HCT116 (cell line): ENCODE measurements at regions not wholly inside any gene's neighbourhood (a gene's known extent, or its start where the extent isn't known, plus 50 kb on each side); places are given as distances from the start of the nearest gene placed in this dataset.

Experiments
- ATAC-seq: fragments of 200-7000 bp; cut with Tn5 transposase; 2 replicates; pipeline ENCODE4 v1.9.1; 2020; ENCODE audit warnings: mild to moderate bottlenecking, moderate library complexity
- BruUV-seq: library from RNA; stranded (reverse); fragments of 400-500 nt; replicated peaks from 2 replicates; lab custom pipeline; 2021; lab: Mats Ljungman, UMichigan
- CTCF ChIA-PET: fragments of 300-600 bp; sonication (Branson Sonifier 250); formaldehyde crosslinking; loops from one replicate; lab custom pipeline; 2021; ENCODE audit warnings: antibody characterized with exemption; lab: Charles Lee
- POLR2A ChIA-PET: fragments of 300-600, 350-600 bp; sonication (Branson Sonifier 250); formaldehyde crosslinking; loops from one replicate; lab custom pipeline; 2021; ENCODE audit warnings: antibody characterized with exemption; lab: Charles Lee
- RAD21 ChIA-PET, 2 experiments: fragments of 300-600 bp; sonication (Branson Sonifier 250); formaldehyde crosslinking; loops; one replicate each; lab custom pipeline; 2023; ENCODE audit warnings: low total read pairs in 2 of 2; ENCODE audit not compliant: uncharacterized antibody in 2 of 2, unreplicated experiment in 2 of 2, low non-redundant PET in 1 of 2; lab: Charles Lee
- DNase-seq: peaks from one replicate; pipeline ENCODE4 v3.0.0-alpha.2; 2010; ENCODE audit warnings: low read depth, low spot score
- H2AFZ ChIP-seq: fragments of 200-600 bp; shearing (Covaris generic), sonication (generic); 2 replicates; pipeline ENCODE4 v1.6.1; 2017; ENCODE audit warnings: low read depth, mixed run types, mixed read lengths, antibody characterized with exemption, low read length; ENCODE audit not compliant: poor library complexity, severe bottlenecking
- H3K27ac ChIP-seq: 2 replicates; pipeline ENCODE4 v1.5.1; 2012; ENCODE audit warnings: low read depth, low read length
- H3K27me3 ChIP-seq: fragments of 200-600 bp; sonication (generic); 2 replicates; pipeline ENCODE4 v1.6.1; 2016; ENCODE audit warnings: mixed run types, low read length, mixed read lengths; ENCODE audit not compliant: insufficient read depth
- H3K36me3 ChIP-seq, 2 experiments: fragments of 200-500 bp in 1 of 2; fragments of 200-600 bp in 1 of 2; sonication (Bioruptor generic) in 1 of 2; sonication (generic) in 1 of 2; 2 replicates each; pipeline versions ENCODE4 v1.5.1 to v1.6.1; 2014 to 2016; ENCODE audit warnings: low read length in 2 of 2, inconsistent platforms in 1 of 2, mixed read lengths in 1 of 2, mixed run types in 1 of 2; ENCODE audit not compliant: insufficient read depth in 2 of 2, control insufficient read depth in 1 of 2
- H3K4me1 ChIP-seq, 2 experiments: fragments of 200-600 bp in 1 of 2; sonication (generic) in 1 of 2; 2 replicates each; pipeline versions ENCODE4 v1.5.1 to v1.6.1; 2012 to 2017; ENCODE audit warnings: low read length in 2 of 2, inconsistent platforms in 1 of 2, mild to moderate bottlenecking in 1 of 2, mixed read lengths in 1 of 2, mixed run types in 1 of 2, moderate library complexity in 1 of 2; ENCODE audit not compliant: insufficient read depth in 2 of 2, control insufficient read depth in 1 of 2
- H3K4me2 ChIP-seq: fragments of 200-600 bp; sonication (generic); 2 replicates; pipeline ENCODE4 v1.6.1; 2017; ENCODE audit warnings: mixed run types, low read length, mixed read lengths
- H3K4me3 ChIP-seq, 2 experiments: fragments of 200-600 bp in 1 of 2; sonication (generic) in 1 of 2; replicated peaks in 1 of 2; 2 replicates each; pipeline ENCODE4 v1.5.1; 2011 to 2016; ENCODE audit warnings: low read length in 2 of 2, control low read depth in 1 of 2, low read depth in 1 of 2, mild to moderate bottlenecking in 1 of 2, mixed read lengths in 1 of 2, mixed run types in 1 of 2
- H3K79me2 ChIP-seq: fragments of 200-600 bp; sonication (generic); 2 replicates; pipeline ENCODE4 v1.6.1; 2017; ENCODE audit warnings: mild to moderate bottlenecking, mixed run types, low read length, moderate library complexity, mixed read lengths; ENCODE audit not compliant: insufficient read depth
- H3K9ac ChIP-seq: fragments of 200-600 bp; sonication (generic); 2 replicates; pipeline ENCODE4 v1.6.1; 2016; ENCODE audit warnings: low read length, mixed read lengths
- H3K9me2 ChIP-seq: fragments of 200-600 bp; sonication (generic), shearing (Covaris generic); 2 replicates; pipeline ENCODE4 v1.6.1; 2017; ENCODE audit warnings: mixed run types, mild to moderate bottlenecking, moderate library complexity; ENCODE audit not compliant: insufficient read depth
- H3K9me3 ChIP-seq, 2 experiments: fragments of 200-500 bp in 1 of 2; fragments of 200-600 bp in 1 of 2; sonication (Bioruptor generic) in 1 of 2; sonication (generic) in 1 of 2; 2 replicates each; pipeline ENCODE4 v1.6.1; 2014 to 2017; ENCODE audit warnings: low read length in 2 of 2, mixed read lengths in 2 of 2, inconsistent platforms in 1 of 2, low read depth in 1 of 2, mild to moderate bottlenecking in 1 of 2, mixed run types in 1 of 2, moderate library complexity in 1 of 2; ENCODE audit not compliant: control insufficient read depth in 1 of 2, insufficient read depth in 1 of 2
- H4K20me1 ChIP-seq: fragments of 200-600 bp; sonication (generic), shearing (Covaris generic); 2 replicates; pipeline ENCODE4 v1.6.1; 2017; ENCODE audit warnings: mixed run types, mild to moderate bottlenecking, moderate library complexity; ENCODE audit not compliant: insufficient read depth
- CEBPB ChIP-seq: IDR thresholded peaks from 2 replicates; pipeline ENCODE4 v1.6.1; 2012; ENCODE audit warnings: low read depth
- EGR1 ChIP-seq: IDR thresholded peaks from 2 replicates; pipeline ENCODE4 v1.6.1; 2012; ENCODE audit warnings: low read depth
- ELF1 ChIP-seq: IDR thresholded peaks from 2 replicates; pipeline ENCODE4 v1.6.1; 2012; ENCODE audit warnings: low read depth, borderline replicate concordance
- POLR2A ChIP-seq: IDR thresholded peaks from 2 replicates; pipeline ENCODE4 v1.7.0; 2011; ENCODE audit warnings: borderline replicate concordance; ENCODE audit not compliant: insufficient read depth, insufficient read length; ENCODE audit errors: extremely low read depth
- POLR2AphosphoS5 ChIP-seq: IDR thresholded peaks from 2 replicates; pipeline ENCODE4 v1.6.1; 2011; ENCODE audit warnings: mild to moderate bottlenecking, low read depth, low read length, moderate library complexity
- ZFX ChIP-seq: fragments of 450-650 bp; IDR thresholded peaks from 2 replicates; pipeline ENCODE4 v1.6.1; 2017
- intact Hi-C: fragments of 100-400 bp; cut with micrococcal nuclease; formaldehyde crosslinking; loops from 2 replicates; pipeline ENCODE4 v1.10.0; 2022
- TF ChIP-seq, protein P1 (sequence below): IDR thresholded peaks from 2 replicates; pipeline ENCODE4 v1.6.1; 2012; ENCODE audit warnings: low read depth
- TF ChIP-seq, protein P2 (sequence below): IDR thresholded peaks from 2 replicates; pipeline ENCODE4 v1.6.1; 2011; ENCODE audit warnings: mild to moderate bottlenecking, low read length, moderate library complexity; ENCODE audit not compliant: insufficient replicate concordance; ENCODE audit errors: extremely low read depth
- TF ChIP-seq, protein P3 (sequence below): IDR thresholded peaks from 2 replicates; pipeline ENCODE4 v1.6.1; 2012

DNA sequence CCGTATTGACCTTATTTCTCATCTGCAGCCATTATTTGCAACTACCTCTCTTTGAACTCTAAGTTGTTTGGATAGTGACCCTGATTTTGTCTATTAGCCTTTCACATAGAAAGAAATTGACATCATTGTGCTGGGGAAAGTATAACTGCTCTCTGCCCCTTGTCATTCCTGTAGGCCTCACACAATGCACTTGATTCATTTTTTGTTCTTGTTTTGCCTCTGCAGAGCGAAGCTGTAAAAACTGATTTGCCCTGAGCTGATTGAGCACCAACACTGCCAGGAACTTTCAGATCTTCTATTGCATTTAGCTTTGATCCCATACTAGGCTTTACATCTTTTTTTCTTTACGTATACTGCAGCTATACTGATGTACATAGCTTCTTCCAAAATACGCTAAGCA lies 167.2 kb upstream of the PTBP2 start:
- no peaks in the 10 kb centered on the region for H4K20me1 ChIP-seq
- ChIA-PET POLR2A (no interaction called here), RAD21 (no interaction called here), CTCF (no interaction called here)
- H3K27me3 ChIP-seq = no peaks in the 10 kb centered on the region
- H3K4me3 ChIP-seq = no peak overlapping the region
- H2AFZ ChIP-seq = no peak overlapping the region
- no peaks in the 10 kb centered on the region for H3K36me3 ChIP-seq
- no peak overlapping the region for H3K4me2 ChIP-seq
- no peaks in the 10 kb centered on the region for H3K4me1 ChIP-seq
- intact Hi-C loops = no loop called here
- H3K9me2 ChIP-seq = no peaks in the 10 kb centered on the region
- no TSS peak for BruUV-seq
- no peak overlapping the region for H3K27ac ChIP-seq
- DNase-seq (no peak), ATAC-seq (no peak)
- no peaks in the 10 kb centered on the region for H3K9me3 ChIP-seq
- no peak overlapping the region for H3K9ac ChIP-seq
- H3K79me2 ChIP-seq = no peaks in the 10 kb centered on the region
- TF ChIP-seq ZFX = no peak
- no peak for TF ChIP-seq EGR1
- TF ChIP-seq ELF1 = no peak
- no peak for TF ChIP-seq POLR2A
- TF ChIP-seq, protein P1, sequence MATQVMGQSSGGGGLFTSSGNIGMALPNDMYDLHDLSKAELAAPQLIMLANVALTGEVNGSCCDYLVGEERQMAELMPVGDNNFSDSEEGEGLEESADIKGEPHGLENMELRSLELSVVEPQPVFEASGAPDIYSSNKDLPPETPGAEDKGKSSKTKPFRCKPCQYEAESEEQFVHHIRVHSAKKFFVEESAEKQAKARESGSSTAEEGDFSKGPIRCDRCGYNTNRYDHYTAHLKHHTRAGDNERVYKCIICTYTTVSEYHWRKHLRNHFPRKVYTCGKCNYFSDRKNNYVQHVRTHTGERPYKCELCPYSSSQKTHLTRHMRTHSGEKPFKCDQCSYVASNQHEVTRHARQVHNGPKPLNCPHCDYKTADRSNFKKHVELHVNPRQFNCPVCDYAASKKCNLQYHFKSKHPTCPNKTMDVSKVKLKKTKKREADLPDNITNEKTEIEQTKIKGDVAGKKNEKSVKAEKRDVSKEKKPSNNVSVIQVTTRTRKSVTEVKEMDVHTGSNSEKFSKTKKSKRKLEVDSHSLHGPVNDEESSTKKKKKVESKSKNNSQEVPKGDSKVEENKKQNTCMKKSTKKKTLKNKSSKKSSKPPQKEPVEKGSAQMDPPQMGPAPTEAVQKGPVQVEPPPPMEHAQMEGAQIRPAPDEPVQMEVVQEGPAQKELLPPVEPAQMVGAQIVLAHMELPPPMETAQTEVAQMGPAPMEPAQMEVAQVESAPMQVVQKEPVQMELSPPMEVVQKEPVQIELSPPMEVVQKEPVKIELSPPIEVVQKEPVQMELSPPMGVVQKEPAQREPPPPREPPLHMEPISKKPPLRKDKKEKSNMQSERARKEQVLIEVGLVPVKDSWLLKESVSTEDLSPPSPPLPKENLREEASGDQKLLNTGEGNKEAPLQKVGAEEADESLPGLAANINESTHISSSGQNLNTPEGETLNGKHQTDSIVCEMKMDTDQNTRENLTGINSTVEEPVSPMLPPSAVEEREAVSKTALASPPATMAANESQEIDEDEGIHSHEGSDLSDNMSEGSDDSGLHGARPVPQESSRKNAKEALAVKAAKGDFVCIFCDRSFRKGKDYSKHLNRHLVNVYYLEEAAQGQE = no peak
- TF ChIP-seq POLR2AphosphoS5 = no peak
- TF ChIP-seq, protein P2, sequence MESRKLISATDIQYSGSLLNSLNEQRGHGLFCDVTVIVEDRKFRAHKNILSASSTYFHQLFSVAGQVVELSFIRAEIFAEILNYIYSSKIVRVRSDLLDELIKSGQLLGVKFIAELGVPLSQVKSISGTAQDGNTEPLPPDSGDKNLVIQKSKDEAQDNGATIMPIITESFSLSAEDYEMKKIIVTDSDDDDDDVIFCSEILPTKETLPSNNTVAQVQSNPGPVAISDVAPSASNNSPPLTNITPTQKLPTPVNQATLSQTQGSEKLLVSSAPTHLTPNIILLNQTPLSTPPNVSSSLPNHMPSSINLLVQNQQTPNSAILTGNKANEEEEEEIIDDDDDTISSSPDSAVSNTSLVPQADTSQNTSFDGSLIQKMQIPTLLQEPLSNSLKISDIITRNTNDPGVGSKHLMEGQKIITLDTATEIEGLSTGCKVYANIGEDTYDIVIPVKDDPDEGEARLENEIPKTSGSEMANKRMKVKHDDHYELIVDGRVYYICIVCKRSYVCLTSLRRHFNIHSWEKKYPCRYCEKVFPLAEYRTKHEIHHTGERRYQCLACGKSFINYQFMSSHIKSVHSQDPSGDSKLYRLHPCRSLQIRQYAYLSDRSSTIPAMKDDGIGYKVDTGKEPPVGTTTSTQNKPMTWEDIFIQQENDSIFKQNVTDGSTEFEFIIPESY = no peak
- no peak for TF ChIP-seq CEBPB
- TF ChIP-seq, protein P3, sequence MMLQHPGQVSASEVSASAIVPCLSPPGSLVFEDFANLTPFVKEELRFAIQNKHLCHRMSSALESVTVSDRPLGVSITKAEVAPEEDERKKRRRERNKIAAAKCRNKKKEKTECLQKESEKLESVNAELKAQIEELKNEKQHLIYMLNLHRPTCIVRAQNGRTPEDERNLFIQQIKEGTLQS = no peak
